ENCODE measurements at regions not wholly inside any gene's neighbourhood (a gene's known extent, or its start where the extent isn't known, plus 50 kb on each side); places are given as distances from the start of the nearest gene placed in this dataset.

DNA sequence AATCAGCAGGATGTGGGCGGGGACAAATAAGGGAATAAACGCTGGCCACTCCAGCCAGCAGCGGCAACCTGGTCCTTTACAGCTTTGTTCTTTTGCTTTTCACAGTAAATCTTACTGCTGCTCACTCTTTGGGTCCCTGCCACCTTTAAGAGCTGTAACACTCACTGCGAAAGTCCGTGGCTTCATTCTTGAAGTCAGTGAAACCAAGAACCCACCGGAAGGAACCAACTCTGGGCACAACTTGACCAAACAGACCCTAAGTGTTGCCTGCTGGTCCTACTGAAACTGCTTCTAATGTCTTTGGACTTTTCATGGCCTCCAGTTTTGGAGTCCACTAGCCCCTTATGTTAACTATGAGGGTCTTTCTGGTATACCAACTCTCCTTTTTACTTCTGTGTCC lies 566.2 kb upstream of the IGFBP7 start:
- Histone ChIP-seq H3K4me1 (ENCODE audit: control insufficient read depth in 2 of 3, insufficient read depth in 2 of 3, low read depth in 1 of 3, low read length in 3 of 3) (no peaks in the 10 kb centered on the region), H3K4me3 (ENCODE audit: low read length in 3 of 3) (no peak overlapping the region), H3K9ac (ENCODE audit: low read length in 3 of 3) (no peak overlapping the region), H3K27ac (ENCODE audit: low read depth in 2 of 2, low read length in 2 of 2) (no peak overlapping the region), H3K36me3 (ENCODE audit: control insufficient read depth in 2 of 3, insufficient read depth in 3 of 3, low read length in 3 of 3) (no peaks in the 10 kb centered on the region), H3K9me3 (ENCODE audit: control insufficient read depth in 2 of 3, insufficient read depth in 1 of 3, low read length in 3 of 3) (no peaks in the 10 kb centered on the region), H3K27me3 (ENCODE audit: control insufficient read depth, insufficient read depth, low read length) (no peaks in the 10 kb centered on the region)
- DNase-seq = no peak
- no peak for FAIRE-seq
- intact Hi-C loops (cut with DNase I) = no loop called here
- TF ChIP-seq, protein P1, sequence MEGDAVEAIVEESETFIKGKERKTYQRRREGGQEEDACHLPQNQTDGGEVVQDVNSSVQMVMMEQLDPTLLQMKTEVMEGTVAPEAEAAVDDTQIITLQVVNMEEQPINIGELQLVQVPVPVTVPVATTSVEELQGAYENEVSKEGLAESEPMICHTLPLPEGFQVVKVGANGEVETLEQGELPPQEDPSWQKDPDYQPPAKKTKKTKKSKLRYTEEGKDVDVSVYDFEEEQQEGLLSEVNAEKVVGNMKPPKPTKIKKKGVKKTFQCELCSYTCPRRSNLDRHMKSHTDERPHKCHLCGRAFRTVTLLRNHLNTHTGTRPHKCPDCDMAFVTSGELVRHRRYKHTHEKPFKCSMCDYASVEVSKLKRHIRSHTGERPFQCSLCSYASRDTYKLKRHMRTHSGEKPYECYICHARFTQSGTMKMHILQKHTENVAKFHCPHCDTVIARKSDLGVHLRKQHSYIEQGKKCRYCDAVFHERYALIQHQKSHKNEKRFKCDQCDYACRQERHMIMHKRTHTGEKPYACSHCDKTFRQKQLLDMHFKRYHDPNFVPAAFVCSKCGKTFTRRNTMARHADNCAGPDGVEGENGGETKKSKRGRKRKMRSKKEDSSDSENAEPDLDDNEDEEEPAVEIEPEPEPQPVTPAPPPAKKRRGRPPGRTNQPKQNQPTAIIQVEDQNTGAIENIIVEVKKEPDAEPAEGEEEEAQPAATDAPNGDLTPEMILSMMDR (IDR thresholded peaks at IDR 0.05; ENCODE audit: borderline replicate concordance, extremely low read depth, insufficient read depth) = no peak

DNA sequence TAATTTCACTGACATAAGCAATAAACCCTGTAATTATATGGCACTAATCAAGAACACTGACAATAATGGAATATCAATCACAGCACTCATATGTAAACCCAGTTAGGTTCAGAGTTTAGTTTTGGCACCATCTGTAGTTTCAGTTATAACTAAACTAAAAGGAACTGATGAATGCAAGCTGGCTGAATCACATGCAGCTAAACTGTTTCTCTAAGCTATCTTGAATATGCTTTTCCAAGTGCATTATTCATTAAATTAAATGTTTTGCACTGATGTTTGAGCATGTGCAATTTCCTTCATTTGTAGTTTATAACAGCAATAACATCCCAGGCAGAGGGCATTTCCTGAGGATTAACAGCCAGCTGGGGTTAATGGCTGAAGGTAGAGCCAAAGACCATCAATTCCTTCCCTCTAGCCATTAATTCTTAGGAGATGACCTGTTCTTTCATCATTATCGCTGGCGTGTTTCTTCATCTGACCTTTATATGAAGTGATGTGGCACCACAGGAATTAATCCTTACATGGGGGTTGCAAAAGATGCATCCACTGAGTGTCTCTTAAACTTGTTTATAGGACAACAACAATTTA lies 562.8 kb upstream of the IGFBP7 start:
- FAIRE-seq = no peak
- intact Hi-C loops (cut with DNase I) = no loop called here

DNA sequence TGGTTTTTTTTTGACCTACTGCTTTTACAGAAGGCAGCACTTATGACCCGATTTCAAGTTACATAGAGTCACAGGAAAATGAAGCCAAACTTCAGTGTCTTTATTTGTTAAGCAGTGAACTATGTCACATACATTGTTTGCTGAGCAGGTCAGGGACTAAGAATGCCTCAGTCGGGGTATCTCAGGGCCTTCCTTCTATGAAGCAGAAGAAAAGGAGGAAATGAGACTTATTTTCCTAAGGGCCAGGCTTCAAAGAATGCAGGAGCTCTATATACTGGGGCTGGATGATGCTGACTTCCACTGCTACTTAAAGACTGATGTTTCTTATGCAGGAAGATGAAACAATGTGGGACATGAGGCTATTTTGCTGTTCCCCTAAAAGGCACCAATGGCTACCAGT lies 558.4 kb upstream of the IGFBP7 start:
- no peak overlapping the region for H3K27ac ChIP-seq (ENCODE audit: low read depth in 2 of 2, low read length in 2 of 2)

More for the DNA sequence above, 562.8 kb upstream of the IGFBP7 start:
- no peaks in the 10 kb centered on the region for H3K27me3 ChIP-seq (ENCODE audit: control insufficient read depth, insufficient read depth, low read length)
- no peak overlapping the region for H3K9ac ChIP-seq (ENCODE audit: low read length in 3 of 3)
- H3K27ac ChIP-seq (ENCODE audit: low read depth in 2 of 2, low read length in 2 of 2) = no peak overlapping the region
- H3K9me3 ChIP-seq (ENCODE audit: control insufficient read depth in 2 of 3, insufficient read depth in 1 of 3, low read length in 3 of 3) = no peaks in the 10 kb centered on the region
- no peaks in the 10 kb centered on the region for H3K36me3 ChIP-seq (ENCODE audit: control insufficient read depth in 2 of 3, insufficient read depth in 3 of 3, low read length in 3 of 3)
- TF ChIP-seq, protein P1 (IDR thresholded peaks at IDR 0.05; ENCODE audit: borderline replicate concordance, extremely low read depth, insufficient read depth) = no peak
- no peak overlapping the region for H3K4me3 ChIP-seq (ENCODE audit: low read length in 3 of 3)
- DNase-seq = peak in 3 of 5 donors; percentile 15 to 48 (median 28)
- H3K4me1 ChIP-seq (ENCODE audit: control insufficient read depth in 2 of 3, insufficient read depth in 2 of 3, low read depth in 1 of 3, low read length in 3 of 3) = no peaks in the 10 kb centered on the region

More for the DNA sequence above, 558.4 kb upstream of the IGFBP7 start:
- H3K36me3 ChIP-seq (ENCODE audit: control insufficient read depth in 2 of 3, insufficient read depth in 3 of 3, low read length in 3 of 3) = no peaks in the 10 kb centered on the region
- FAIRE-seq = no peak
- intact Hi-C loops (cut with DNase I) = no loop called here
- H3K9me3 ChIP-seq (ENCODE audit: control insufficient read depth in 2 of 3, insufficient read depth in 1 of 3, low read length in 3 of 3) = no peaks in the 10 kb centered on the region
- no peak for DNase-seq
- no peaks in the 10 kb centered on the region for H3K27me3 ChIP-seq (ENCODE audit: control insufficient read depth, insufficient read depth, low read length)
- TF ChIP-seq, protein P1 (IDR thresholded peaks at IDR 0.05; ENCODE audit: borderline replicate concordance, extremely low read depth, insufficient read depth) = no peak
- no peak overlapping the region for H3K4me3 ChIP-seq (ENCODE audit: low read length in 3 of 3)
- H3K4me1 ChIP-seq (ENCODE audit: control insufficient read depth in 2 of 3, insufficient read depth in 2 of 3, low read depth in 1 of 3, low read length in 3 of 3) = no peaks in the 10 kb centered on the region
- no peak overlapping the region for H3K9ac ChIP-seq (ENCODE audit: low read length in 3 of 3)

Measured in kidney (tissue), 13 donors.